ENCODE measurements at regions not wholly inside any gene's neighbourhood (a gene's known extent, or its start where the extent isn't known, plus 50 kb on each side); places are given as distances from the start of the nearest gene placed in this dataset.

- Histone ChIP-seq H4K91ac (ENCODE audit: insufficient read length, low read depth, low read length) (no peak overlapping the region), H3K79me1 (ENCODE audit: insufficient read depth, low read depth, low read length, poor library complexity, severe bottlenecking) (no peaks in the 10 kb centered on the region), H3K23ac (ENCODE audit: insufficient read length, low read depth, low read length) (no peak overlapping the region), H4K8ac (replicated peaks; ENCODE audit: insufficient read length, low read depth, low read length) (no peak overlapping the region), H2BK15ac (ENCODE audit: low read depth, low read length) (no peak overlapping the region), H3K4me1 (ENCODE audit: insufficient read depth, low read length) (no peaks in the 10 kb centered on the region; the same call in 1 of the 2 replicates), H2BK120ac (ENCODE audit: low read depth, low read length, poor library complexity, severe bottlenecking) (no peak overlapping the region), H3K18ac (ENCODE audit: insufficient read length, low read depth, low read length) (no peak overlapping the region), H3K14ac (ENCODE audit: insufficient read depth, low read length) (no peak overlapping the region), H3K9me3 (ENCODE audit: control insufficient read depth, low read depth, low read length) (no peaks in the 10 kb centered on the region), H2BK12ac (ENCODE audit: insufficient read length, low read depth, low read length) (no peak overlapping the region), H3K23me2 (ENCODE audit: insufficient read length, low read depth, low read length, poor library complexity, severe bottlenecking) (peaks cover 2% of the 10 kb centered on the region), H3K4ac (ENCODE audit: low read depth, low read length) (no peak overlapping the region), H2BK5ac (ENCODE audit: insufficient read length, low read length) (no peak overlapping the region), H4K5ac (ENCODE audit: insufficient read length, low read depth, low read length) (no peak overlapping the region), H2AFZ (ENCODE audit: low read length) (no peak overlapping the region), H2BK20ac (ENCODE audit: low read depth, low read length, poor library complexity, severe bottlenecking) (no peak overlapping the region), H3K56ac (ENCODE audit: insufficient read length, low read depth, low read length) (no peak overlapping the region), H3K79me2 (ENCODE audit: insufficient read depth, low read length) (no peaks in the 10 kb centered on the region), H3K27me3 (ENCODE audit: insufficient read depth, low read length) (no peaks in the 10 kb centered on the region), H4K20me1 (ENCODE audit: control insufficient read depth, insufficient read depth, insufficient read length) (no peaks in the 10 kb centered on the region), H2AK5ac (ENCODE audit: insufficient read length, low read length) (no peak overlapping the region), H3K9ac (ENCODE audit: extremely low read depth, insufficient read length, low read length) (no peak overlapping the region), H3K4me2 (ENCODE audit: insufficient read depth, insufficient read length, low read length) (no peak overlapping the region), H3T11ph (ENCODE audit: low read length) (no peak overlapping the region), H3K27ac (ENCODE audit: insufficient read length, low read depth, low read length) (no peak overlapping the region)
- WGBS (ENCODE audit: extremely low coverage, insufficient read length, low lambda C conversion rate), result no CpG with 5 or more reads among the region's 3 CpGs
- no peaks in the 10 kb centered on the region for H3K36me3 Mint-ChIP-seq (ENCODE audit: insufficient read depth in 1 of 3, low read depth in 3 of 3)
- H3K4me1 Mint-ChIP-seq, result peaks cover 28 to 32% of the 10 kb centered on the region in 2 experiments
- no peak for DNase-seq
- no peaks in the 10 kb centered on the region; the same call in 1 of the 2 replicates for H3K27me3 Mint-ChIP-seq (ENCODE audit: low read depth)
- H3K9me3 Mint-ChIP-seq, result no peaks in the 10 kb centered on the region
- no peak overlapping the region for H3K4me3 Mint-ChIP-seq
- no peak overlapping the region for H3K27ac Mint-ChIP-seq
- no peak for TF ChIP-seq CTCF (conservative IDR thresholded peaks at IDR 0.05)
Measured at GRCh38 chr20:53662595-53662994, 69.0 kb upstream of the ZNF217 start.
